ENCODE measurements at regions not wholly inside any gene's neighbourhood (a gene's known extent, or its start where the extent isn't known, plus 50 kb on each side); places are given as distances from the start of the nearest gene placed in this dataset.

- no peak for TF ChIP-seq PRDM15 (CRISPR knock-in tag; IDR thresholded peaks at IDR 0.05)
- no peak for TF ChIP-seq ARID4B (CRISPR knock-in tag; IDR thresholded peaks at IDR 0.05; ENCODE audit: borderline replicate concordance)
- TF ChIP-seq HMGXB4 (CRISPR knock-in tag; IDR thresholded peaks at IDR 0.05): no peak
- no peak for TF ChIP-seq ZNF232 (CRISPR knock-in tag; IDR thresholded peaks at IDR 0.05)
- TF ChIP-seq RELA (CRISPR knock-in tag; IDR thresholded peaks at IDR 0.05; ENCODE audit: borderline replicate concordance): no peak
Observed at GRCh38 chr12:85484387-85484786, 204.4 kb downstream of the ALX1 start (continued).

GRCh38 chr12:85489194-85489593 lies 209.2 kb downstream of the ALX1 start:
- ATAC-seq: no peak
- Mint-ChIP-seq H3K9me3 (peaks cover 14% of the 10 kb centered on the region), H3K4me1 (no peaks in the 10 kb centered on the region), H3K4me3 (no peak overlapping the region), H3K27me3 (ENCODE audit: low read depth) (no peaks in the 10 kb centered on the region), H3K27ac (no peak overlapping the region), H3K36me3 (peaks cover 5% of the 10 kb centered on the region)
- DNase-seq (ENCODE audit: low spot score): no peak
- no peak for TF ChIP-seq NR1H2 (CRISPR knock-in tag; IDR thresholded peaks at IDR 0.05)
- TF ChIP-seq FOXP1 (CRISPR knock-in tag; IDR thresholded peaks at IDR 0.05; ENCODE audit: borderline replicate concordance): no peak
- no peak for TF ChIP-seq ZSCAN18 (CRISPR knock-in tag; IDR thresholded peaks at IDR 0.05)
- no peak for TF ChIP-seq ZNF423 (CRISPR knock-in tag; IDR thresholded peaks at IDR 0.05)
- TF ChIP-seq AR (CRISPR knock-in tag; IDR thresholded peaks at IDR 0.05): no peak
- TF ChIP-seq TP53 (CRISPR knock-in tag; IDR thresholded peaks at IDR 0.05): no peak
- TF ChIP-seq JUN (CRISPR knock-in tag; IDR thresholded peaks at IDR 0.05): no peak
- TF ChIP-seq ESRRA (CRISPR knock-in tag; IDR thresholded peaks at IDR 0.05; ENCODE audit: borderline replicate concordance): no peak
- TF ChIP-seq GTF2I (CRISPR knock-in tag; conservative IDR thresholded peaks at IDR 0.05): no peak
- ChIA-PET POLR2A (no interaction called here), CTCF (no interaction called here)

Data from WTC11 (cell line).